HG03159 (cell line): ENCODE measurements at regions not wholly inside any gene's neighbourhood (a gene's known extent, or its start where the extent isn't known, plus 50 kb on each side); places are given as distances from the start of the nearest gene placed in this dataset.
"Not testable (repeated sequence)": the region's sequence is repeated elsewhere in the genome, so short reads cannot be mapped to it uniquely, and the experiment has no call there.

Experiments
- ATAC-seq: cut with Tn5 transposase; IDR thresholded peaks from one replicate; pipeline ENCODE4 v1.9.1; 2021; ENCODE audit warnings: mild to moderate bottlenecking, moderate library complexity; ENCODE audit not compliant: unreplicated experiment

DNA sequence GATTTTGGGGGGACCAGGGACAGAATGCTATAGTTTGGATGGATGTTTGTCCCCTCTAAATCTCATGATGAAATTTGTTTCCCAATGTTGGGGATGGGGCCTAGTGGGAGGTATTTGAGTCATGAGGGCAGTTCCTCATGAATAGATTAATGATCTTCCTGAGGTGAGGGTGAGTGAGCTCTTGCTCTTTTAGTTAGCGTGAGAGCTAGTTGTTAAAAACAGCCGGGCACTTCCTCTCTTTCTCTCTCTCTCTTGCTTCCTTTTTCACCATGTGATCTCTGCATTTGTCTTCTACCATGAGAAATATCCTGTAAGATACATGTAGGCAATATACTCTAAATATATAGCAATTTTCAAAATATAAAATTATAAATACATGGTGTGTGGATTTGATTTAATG lies 290.8 kb upstream of the PCDH9 start:
- ATAC-seq = no peak

DNA sequence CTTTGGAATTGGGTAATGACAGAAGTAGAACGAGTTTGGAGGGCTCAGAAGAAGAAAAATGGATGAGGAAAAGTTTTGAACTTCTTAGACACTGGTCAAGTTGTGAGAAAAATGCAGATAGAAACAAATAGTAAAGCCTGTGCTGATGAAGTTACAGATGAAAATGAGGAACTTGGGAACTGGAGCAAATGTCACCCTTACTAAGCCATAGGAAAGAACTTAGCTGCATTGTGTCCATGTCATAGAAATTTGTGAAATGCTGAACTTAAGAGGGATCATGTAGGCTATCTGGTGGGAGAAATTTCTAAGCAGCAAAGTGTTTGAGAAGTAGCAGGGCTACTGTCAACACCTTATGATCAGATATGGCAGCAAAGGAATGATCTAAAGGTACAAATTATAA lies 289.2 kb upstream of the PCDH9 start:
- ATAC-seq = no peak

DNA sequence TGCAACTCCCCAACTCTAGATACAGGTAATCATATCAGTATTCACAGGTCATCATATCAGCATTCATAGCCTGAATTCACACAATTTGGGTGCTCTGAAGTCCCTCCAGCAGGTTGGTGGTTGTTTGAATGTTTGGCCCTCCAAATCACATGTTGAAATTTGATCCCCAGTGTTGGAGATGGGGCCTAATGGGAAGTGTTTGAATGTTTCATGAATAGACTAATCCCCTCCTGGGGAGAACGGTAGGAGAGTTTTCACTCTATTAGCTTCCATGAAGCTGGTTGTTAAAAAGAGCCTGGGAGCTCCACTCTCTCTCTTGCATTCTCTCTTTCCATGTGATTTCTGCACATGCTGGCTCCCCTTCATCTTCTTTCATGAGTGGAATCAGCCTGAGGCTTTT lies 288.6 kb upstream of the PCDH9 start:
- no peak for ATAC-seq

DNA sequence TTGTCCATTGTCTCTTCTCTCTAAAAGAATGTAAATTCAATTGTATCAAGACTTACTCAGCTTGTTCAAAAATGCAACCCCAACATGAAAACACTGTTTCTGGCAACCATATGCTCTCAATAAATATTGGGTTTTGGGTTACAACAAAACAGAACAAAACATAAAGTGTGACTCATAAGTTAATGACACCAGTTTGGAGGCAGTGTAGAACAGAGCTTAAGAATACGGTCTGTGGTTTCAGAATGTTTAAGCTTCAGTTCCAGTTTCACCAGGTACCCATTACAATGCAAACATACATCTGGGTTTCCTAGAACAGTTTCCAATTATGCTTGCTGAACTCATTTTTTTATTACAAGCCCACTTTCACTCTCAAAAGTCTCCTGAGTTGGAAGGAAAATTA lies 285.8 kb upstream of the PCDH9 start:
- peak; percentile 97 for ATAC-seq

DNA sequence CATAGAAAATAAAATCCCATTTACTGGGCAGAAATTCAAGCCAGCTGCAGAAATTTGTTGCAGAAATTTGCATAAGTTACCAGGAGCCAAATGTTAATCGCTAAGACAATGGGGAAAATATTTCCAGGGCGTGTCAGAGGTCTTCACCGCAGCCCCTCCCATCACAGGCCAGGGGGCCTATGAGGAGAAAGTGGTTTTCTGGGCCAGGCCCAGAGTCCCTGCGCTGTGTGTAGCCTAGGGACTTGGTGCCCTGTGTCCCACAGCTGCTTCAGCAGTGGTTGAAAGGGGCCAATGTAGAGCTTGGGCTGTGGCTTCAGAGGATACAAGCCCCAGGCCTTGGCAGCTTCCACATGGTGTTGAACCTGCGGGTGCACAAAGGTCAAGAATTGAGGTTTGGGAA lies 278.9 kb upstream of the PCDH9 start:
- no peak for ATAC-seq

DNA sequence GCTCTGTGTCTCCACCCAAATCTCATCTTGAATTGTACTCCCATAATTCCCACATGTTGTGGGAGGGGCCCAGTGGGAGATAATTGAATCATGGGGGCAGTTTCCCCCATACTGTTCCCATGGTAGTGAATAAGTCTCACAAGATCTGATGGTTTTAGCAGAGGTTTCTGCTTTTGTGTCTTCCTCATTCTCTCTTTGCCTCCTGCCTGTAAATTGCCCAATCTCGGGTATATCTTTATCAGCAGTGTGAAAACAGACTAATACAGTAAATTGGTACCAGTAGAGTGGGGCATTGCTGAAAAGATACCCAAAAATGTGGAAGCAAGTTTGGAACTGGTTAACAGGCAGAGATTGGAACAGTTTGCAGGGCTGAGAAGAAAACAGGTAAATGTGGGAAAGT lies 278.1 kb upstream of the PCDH9 start:
- ATAC-seq = not testable (repeated sequence)

DNA sequence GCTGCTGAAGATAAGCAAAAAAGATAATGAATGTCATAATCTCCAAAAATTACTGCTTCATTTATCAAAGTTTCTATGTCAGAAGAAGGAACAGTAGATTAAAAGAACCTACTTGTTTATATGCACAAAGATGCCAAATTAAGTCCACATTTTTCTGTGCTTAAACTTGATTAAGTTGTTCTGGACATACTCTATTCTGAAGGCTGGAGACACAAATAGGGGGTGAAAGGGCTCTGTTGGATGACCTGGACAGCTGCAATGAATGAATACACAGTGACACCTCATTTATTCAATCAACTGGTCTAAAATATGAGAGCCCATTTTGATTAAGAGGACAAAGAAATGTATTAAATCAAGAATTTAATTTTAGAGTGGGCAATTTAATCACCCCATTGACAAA lies 276.3 kb upstream of the PCDH9 start:
- ATAC-seq = no peak

DNA sequence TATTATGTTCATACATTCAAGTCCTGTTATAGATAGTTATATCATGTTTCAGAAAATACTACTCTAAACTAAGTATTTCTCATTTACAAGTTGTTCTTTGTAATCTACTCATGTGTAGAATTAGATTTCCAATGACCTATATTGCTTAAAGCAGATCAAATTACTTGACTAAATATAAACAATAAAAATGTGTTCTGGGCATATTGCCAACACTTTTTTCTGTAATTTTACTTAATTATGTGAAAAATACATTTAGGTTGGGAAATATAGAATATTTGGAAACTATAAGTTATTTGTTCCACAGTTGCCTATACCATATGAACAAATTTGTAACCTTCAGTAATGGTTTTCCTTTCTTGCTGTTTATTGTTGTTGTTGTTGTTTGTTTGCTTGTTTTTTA lies 275.2 kb upstream of the PCDH9 start:
- no peak for ATAC-seq

DNA sequence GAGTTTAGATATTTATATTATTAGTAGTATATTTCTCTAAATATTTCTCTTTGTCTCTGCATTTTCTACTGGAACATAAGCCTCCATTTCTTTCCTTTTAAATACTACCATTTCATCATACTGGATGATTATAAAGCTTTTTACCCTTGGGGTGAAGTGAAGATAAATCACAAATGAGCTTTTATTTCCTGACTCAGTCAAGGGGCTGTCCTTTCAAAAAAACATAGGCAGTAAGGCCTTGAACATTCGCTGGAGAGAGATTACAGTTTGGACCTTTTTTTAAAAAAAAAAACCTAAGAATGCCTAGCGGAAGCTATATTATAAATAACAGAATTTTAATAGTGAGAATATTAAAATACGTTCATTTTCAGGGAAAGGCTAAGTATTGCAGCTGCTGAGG lies 268.8 kb upstream of the PCDH9 start:
- no peak for ATAC-seq

DNA sequence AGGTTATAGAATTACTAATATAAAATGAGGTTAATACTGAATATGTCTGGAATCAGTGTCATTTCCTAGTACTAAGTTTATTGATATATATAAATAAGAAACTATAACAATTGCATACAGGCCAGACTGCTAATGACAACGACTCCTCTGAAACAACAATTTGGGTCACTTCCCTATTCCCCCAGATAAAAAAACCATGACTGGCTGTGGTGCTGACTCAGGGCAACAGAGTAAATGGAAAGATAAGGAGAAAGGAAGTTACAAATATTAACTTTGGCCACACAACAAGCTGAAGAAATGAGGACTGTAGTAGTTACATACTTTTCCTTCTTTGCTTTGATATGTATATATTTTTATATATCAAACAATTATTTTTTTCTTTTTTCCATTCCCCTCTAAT lies 263.7 kb upstream of the PCDH9 start:
- ATAC-seq = no peak

DNA sequence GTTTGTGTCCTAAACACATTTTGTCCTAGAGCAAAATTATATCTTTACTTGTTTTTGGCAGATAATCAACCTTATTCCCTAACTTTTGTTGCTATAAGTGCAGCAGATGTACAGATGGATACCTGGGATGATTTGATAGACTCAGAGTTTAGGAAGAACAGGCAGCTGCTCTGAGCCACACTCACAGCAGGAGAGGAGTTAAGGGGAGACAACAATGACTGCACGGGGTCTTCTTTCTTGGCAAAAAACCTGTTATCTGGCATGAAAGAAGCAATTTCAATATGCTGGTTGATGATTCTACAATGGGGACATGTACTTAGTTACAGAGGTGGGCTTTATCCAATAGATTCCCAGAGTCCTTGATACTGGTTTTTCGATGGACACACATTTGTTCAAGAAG lies 258.9 kb upstream of the PCDH9 start:
- ATAC-seq = no peak

DNA sequence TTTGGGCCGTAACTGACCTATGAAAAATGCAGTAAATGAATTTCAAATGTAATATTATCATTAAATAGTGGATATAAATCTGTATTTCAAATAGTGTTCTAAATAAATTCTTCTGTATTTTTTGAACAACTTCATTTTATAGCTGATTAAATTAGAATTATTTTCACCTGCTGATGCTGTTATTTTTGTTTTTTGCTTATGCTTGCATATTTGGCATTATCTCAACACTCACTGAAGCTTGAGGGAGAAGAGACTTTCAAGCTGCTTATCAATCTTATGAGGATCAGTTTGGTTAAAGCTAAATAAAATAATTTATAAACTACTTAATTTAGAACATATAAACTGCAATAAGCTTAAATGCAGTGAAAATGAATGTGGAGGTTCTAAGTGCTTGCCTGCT lies 251.3 kb upstream of the PCDH9 start:
- no peak for ATAC-seq

DNA sequence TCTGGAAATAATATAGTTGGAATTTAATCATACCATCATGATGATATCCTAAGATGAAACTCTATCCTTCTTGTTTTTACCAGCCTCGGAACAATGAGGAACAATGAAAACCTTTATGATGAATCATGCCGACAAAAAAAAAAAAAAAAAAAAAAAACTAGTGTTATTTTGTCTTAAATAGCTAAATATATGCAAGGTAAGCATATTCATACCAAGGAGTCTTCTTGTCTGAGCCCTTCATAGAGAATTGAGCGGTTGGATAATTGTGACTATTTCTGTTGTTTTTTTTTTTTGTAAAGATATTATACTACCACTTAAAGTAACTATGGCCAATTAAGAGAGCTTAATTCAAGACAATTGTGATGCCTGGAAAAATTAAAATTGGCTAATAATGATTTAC lies 244.0 kb upstream of the PCDH9 start:
- no peak for ATAC-seq

DNA sequence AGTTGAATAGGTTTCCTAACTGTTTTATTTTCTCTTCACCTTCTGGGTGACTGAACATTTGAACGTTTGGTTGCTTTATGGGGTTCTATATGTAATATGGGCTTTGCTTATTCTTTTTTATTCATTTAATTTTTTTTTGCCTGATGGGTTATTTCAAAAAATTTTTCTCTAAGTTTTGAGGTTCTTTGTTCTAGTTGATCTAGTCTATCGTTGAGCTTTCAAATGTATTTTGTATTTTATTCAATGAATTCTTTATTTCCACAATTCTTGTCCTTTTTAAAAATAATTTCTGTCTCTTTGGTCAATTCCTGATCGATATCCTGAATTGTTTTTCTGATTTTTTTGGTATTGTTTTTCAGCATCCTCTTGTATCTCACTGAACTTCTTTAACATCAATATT lies 239.5 kb upstream of the PCDH9 start:
- ATAC-seq = no peak

DNA sequence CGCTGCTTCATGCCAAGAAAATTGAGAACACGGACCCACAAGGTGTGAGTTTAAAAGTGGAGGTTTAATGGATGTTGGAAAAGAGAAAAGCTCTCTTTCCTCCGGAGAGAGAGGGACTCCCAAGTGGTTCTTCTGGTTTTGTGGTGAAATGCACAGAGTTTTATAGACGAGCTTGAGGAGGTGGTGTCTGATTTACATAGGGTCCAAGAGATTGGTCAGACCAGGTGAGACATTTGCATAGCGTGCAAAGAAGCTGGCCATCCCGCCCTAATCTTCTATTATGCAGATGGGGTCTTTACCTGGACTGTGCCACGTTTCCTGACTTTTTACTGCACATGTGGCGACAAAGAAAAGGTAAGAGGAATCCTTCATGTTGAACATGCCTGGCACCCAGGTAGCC lies 236.4 kb upstream of the PCDH9 start:
- no peak for ATAC-seq

DNA sequence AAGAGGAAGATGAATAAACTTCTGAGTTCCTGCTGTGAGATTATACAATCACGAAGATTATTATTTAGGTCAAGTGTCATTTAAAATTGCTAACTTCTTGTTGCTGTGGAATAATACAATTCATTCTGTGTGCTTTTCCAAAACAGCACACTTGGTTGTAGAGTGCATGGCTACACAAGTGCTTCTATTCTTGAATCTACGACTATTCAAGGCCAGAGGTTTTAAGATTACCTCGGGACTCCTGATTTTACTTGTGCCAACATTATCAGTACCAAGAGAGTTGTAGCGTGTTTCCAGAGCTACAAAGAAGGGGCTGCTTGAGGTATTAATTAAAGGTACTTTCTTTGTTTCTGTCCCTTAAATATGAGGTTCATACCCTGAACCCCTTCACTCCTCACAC lies 234.0 kb upstream of the PCDH9 start:
- ATAC-seq = no peak

DNA sequence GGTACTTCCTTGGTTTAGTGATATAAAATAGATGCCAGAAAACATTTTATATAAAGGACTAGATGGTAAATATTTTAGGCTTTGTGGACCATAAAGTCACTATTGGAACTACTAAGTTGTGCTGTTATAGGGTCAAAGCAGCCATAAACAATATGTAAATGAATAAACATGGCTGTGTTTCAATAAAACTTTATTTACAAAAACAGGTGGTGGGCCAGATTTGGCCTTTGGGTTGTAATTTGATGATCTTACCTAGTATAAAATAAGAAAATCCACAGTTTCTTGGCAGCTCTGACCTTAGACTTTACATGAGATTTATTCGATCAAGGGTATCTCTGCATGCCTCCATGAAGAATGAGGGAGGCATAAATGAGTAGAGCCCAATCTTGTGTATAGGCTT lies 232.0 kb upstream of the PCDH9 start:
- no peak for ATAC-seq

DNA sequence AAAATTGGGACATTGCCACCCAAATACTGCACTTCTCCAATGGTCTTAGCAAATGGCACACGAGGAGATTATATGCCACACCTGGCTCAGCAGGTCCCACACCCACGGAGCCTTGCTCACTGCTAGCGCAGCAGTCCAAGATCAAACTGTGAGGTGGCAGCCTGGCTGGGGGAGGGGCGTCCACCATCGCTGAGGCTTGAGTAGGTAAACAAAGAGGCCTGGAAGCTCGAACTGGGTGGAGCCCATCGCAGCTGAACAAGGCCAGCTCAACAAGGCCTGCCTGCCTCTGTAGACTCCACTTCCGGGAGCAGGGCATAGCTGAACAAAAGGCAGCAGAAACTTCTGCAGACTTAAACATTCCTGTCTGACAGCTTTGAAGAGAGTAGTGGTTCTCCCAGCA lies 222.4 kb upstream of the PCDH9 start:
- ATAC-seq = not testable (repeated sequence)

DNA sequence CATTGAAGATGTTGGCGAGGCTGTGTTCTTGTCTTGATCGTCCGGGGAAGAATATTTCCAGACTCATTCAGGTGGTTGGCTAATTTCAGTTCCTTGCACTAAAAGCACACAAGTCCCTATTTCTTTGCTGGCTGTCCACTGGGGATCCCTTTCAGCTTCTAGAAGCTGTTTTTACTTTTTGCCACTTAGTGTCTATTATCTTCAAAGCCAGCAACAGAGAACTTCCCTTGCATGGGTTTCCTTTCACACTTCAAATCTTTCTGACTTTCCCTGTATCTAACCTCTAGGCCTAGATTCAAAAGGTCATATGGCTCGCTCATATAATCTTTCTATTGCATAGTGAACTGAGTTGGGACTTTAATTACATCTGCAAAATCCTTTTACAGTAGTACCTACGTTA lies 215.3 kb upstream of the PCDH9 start:
- ATAC-seq = no peak

DNA sequence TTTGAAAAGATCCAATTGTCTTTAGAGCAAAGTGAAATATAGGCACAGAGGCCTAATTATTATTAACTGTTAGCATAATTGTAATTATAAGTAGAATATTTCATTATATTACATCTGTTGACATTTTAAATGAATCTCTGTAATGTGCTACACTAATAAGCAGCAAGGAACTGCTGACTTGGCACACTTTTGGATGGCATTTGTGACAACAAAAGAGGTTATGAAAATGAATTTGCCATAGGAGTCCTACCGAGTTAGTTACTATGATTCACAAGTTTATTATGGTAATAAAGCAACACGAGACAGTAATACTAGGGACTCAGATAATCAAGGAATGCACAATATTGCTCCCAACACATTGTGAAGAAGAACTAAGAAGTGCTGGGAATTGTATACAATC lies 213.8 kb upstream of the PCDH9 start:
- no peak for ATAC-seq

DNA sequence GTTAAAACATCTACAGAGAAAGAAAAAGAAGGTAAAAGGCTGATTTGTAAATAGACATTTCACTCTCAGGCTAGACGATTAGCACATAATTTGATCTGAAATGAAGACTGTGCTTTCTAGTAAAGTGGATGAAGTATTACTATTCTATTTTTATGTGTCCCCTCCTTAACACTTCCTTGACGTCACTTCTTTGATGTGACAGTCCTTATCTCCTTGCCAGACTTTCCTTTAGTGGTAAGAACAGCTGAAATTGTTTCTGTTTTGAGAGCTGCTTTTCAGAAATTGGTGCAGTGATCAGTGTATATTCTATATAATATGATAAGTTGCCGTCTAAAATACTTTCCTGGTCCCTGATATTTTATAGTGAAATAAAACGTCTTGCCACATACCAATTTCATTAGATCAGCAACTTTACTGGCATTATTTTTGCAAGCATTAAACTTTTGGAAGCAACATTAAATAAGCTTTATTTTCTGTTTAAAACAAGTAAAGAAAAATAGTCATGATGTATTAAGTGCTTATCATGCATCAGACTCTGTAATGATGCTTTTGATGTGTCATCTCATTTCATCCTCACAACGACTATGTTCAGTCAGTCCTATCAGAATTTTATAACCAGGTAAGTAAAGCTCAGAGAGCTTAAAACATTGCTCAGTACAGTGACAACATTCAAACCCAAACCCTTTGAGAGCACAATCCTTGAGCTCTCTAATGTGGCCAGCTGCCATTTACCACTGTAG lies 210.3 kb upstream of the PCDH9 start:
- no peak for ATAC-seq

DNA sequence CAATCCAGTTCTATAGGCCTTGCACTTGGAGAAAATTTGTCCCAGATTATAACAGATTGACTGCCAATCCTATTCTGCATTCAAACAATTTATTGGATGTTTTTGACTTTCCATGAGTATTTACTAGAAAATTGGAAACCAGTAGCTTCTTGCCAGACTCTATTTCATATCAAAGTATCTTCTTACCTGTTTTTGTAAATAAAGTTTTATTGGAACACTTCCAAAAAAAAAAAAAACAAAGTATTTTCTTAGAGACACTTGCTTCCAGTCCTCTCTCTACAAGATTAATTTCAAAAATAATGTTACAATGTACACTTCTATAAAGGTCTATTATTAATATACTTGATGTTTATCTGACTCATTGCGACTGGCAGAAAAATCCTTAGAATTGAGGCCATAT lies 209.2 kb upstream of the PCDH9 start:
- no peak for ATAC-seq

DNA sequence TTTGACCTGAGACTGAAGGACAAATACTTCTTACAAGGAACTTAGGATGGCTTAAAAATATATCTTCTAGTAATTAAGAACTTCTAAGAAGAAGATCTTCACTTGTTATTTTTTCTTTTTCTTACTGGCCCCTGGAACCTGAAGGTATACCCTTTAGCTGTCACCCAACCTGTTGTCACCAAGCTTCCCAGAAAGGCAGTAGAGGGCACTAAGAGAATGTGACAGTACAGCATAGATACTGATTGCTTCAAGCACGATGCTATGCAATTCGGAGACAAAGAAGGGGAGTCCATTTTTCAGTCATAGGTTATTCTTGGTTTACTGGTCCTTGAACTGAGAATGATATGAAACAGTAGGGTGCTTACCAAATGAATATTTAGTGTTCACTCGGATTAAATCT lies 208.3 kb upstream of the PCDH9 start:
- no peak for ATAC-seq
